Upper lobe of left lung (tissue), 4 donors: ENCODE measurements at regions not wholly inside any gene's neighbourhood (a gene's known extent, or its start where the extent isn't known, plus 50 kb on each side); places are given as distances from the start of the nearest gene placed in this dataset.

Source experiments
- CTCF ChIP-seq, 6 experiments: fragments of 450-650 bp in 4 of 6; fragments of 200-600 bp in 2 of 6; sonication (generic) in 2 of 6; IDR thresholded peaks; one replicate each; pipeline ENCODE4 v1.5.1; 2016 to 2019; ENCODE audit warnings: antibody characterized with exemption in 6 of 6
- POLR2A ChIP-seq, 4 donors: fragments of 450-650 bp; IDR thresholded peaks; one replicate each; pipeline ENCODE4 v1.5.1; 2016 to 2017; ENCODE audit warnings: antibody characterized with exemption in 4 of 4, mild to moderate bottlenecking in 2 of 4
- POLR2AphosphoS5 ChIP-seq, 2 donors: sonication (generic); formaldehyde crosslinking; IDR thresholded peaks; one replicate each; pipeline ENCODE4 v1.5.1; 2017; ENCODE audit warnings: antibody characterized with exemption in 2 of 2

- TF ChIP-seq CTCF (IDR thresholded peaks at IDR 0.05), result no peak
- TF ChIP-seq POLR2A (IDR thresholded peaks at IDR 0.05), result no peak
- TF ChIP-seq POLR2AphosphoS5 (IDR thresholded peaks at IDR 0.05), result no peak
Observed at GRCh38 chr2:16021611-16022363, 81.4 kb downstream of the MYCN start.
